Adipose tissue (tissue), 3 donors: ENCODE measurements at regions not wholly inside any gene's neighbourhood (a gene's known extent, or its start where the extent isn't known, plus 50 kb on each side); places are given as distances from the start of the nearest gene placed in this dataset.
A peak's percentile ranks its signal among the peaks of the same experiment; 100 is the strongest.

Source experiments
- H3K27ac ChIP-seq: one replicate; pipeline ENCODE4 v1.5.1; 2013; ENCODE audit warnings: low read depth, low read length
- WGBS, 3 donors: extraction: QIAGEN DNeasy Blood & Tissue Kit; methylation state at CpG; one replicate each; pipeline ENCODE4 v1.1.7; 2013; 5-methylcytosine and 5-hydroxymethylcytosine counted together
- donor health status: healthy with polysubstance abuse.
- donor health status: Bipolar disorder and iron deficiency.
- donor health status: healthy.

DNA sequence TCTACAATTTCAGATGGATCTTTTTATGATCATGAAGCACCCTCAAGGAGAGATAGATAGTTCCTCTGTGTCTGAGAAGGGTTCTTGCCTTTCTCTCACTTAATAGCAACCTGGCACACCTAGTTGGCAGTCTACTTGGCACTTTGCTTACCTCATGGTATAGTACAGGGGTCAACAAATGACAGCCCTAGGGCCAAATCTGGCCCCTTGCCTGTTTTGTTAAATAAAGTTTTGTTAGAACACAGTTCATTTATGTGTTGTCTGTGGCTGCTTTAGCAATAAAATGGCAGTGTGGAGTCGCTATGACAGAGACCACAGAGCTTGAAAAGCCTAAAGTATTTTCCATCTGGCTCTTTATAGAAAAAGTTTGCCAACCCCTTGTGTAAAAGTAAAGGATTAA lies 119.3 kb upstream of the CPEB4 start:
- 95 to 100% (median 98%) methylated on average over 1 of the region's 1 CpG for whole genome bisulfite sequencing, 3 donors
- no peak overlapping the region for H3K27ac ChIP-seq

DNA sequence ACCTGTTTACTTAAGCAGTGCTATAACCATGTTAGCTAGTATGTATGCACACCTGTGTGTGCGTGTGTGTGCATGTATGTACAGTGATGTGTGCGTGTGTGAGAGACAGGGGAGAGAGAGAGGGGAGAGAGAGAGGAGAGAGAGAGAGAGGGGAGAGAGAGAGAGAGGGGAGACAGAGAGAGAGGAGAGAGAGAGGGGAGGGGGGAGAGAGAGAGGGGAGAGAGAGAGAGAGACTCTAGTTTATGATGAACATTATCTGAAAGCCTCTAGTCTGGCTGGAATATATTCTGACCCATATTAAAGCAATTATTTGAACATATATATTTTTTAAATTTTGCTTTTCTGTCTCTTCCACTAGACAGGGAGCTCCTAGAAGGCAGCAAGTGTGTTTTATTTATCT lies 117.5 kb upstream of the CPEB4 start:
- H3K27ac ChIP-seq, result no peak overlapping the region
- 89 to 94% (median 93%) methylated on average over 2 of the region's 2 CpGs for WGBS, 3 donors

DNA sequence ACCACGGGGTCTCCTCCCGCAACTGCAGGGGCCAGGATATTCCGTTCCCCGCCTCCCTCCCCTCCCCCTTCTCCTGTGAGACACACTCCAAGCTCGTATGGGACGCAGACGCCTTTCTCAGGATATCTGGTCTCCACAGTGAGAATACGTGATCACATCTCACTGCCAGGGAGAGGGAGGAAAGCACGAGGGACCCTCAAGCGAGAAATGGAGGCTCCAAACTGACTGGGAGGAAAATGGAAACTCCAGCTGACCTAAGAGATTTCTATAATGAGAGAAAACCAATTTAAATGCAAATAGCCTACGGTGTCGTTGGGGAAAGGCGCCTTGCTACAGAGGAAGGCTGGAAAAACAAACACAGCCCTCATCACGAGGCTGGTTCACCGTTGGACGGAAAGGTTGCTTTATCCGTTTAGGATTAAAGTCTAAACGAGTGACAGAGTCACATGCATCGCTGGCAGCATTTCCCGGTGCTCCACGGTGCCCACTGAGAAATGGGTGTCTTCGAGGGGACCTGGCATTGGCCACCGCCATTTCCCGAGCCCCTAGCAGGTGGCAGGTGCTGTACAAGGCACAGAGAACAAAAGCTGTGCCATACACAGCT lies 116.9 kb upstream of the CPEB4 start:
- 43 to 62% (median 57%) methylated on average over 24 of the region's 24 CpGs for WGBS, 3 donors
- H3K27ac ChIP-seq, result no peak overlapping the region

DNA sequence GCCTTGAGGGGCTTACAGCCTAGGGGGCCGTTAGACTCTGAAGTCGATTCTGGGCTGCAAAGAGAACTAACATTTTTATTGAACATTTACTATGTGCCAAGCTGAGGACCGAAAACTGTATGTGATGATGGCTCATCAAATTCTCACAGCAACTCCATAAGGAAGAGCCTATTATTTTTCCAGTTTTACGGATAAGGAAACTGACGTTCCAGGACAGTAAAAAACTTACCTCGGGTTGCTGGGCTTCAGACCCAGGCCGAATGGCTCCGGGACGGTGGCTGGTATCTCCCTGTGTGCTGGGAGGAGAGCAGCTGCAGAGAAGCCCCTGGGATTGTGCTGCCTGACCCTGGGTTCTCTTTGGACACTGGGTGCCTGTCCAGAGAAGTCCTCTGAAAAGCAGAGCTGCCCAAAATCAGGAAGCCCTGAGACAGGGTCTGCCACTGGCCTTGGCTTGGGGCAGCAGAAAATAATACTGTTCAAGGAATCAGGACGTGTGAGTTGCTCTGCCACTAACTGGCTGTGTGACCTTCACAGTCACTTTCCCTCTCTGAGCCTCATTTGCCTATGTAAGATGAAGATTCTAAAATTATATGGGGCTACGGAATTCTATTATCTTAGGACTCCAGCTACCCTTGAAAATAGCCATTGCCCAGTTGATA lies 116.3 kb upstream of the CPEB4 start:
- no peak overlapping the region for H3K27ac ChIP-seq

DNA sequence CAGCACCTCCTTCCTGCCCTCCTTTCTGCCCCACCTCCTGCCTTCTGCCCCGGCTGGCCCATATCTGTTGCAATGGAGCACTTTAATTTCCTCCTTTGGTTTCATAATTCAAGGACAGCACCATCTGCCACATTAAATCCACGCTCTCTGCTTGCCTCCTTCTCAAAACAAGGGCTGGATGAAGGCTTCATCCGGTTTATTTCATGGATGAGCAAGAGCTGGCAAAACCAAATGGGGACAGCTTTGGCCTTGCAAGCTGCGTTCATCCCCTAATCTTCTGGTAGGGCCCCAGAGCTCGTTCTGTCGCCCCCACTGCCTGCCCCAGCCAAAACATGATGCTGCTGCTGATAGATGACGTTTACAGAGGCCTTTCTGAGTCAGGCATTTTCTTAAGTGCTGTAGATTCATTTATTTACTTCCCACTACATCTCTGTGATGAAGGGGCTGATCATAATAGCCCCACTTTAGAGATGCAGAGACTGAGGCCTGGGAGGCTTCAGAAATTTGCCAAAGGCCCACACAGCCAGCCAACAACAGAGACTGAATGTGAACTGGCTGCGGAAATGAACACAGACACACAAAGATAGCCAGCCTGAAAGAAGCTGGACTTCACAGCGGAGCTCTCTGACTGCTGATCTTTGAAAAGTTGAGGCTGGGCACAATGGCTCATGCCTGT lies 115.6 kb upstream of the CPEB4 start:
- 60 to 75% (median 60%) methylated on average over 9 of the region's 9 CpGs for WGBS, 3 donors
- H3K27ac ChIP-seq, result no peak overlapping the region

More for the DNA sequence above, 116.3 kb upstream of the CPEB4 start:
- 75 to 86% (median 80%) methylated on average over 11 of the region's 11 CpGs for WGBS, 3 donors

DNA sequence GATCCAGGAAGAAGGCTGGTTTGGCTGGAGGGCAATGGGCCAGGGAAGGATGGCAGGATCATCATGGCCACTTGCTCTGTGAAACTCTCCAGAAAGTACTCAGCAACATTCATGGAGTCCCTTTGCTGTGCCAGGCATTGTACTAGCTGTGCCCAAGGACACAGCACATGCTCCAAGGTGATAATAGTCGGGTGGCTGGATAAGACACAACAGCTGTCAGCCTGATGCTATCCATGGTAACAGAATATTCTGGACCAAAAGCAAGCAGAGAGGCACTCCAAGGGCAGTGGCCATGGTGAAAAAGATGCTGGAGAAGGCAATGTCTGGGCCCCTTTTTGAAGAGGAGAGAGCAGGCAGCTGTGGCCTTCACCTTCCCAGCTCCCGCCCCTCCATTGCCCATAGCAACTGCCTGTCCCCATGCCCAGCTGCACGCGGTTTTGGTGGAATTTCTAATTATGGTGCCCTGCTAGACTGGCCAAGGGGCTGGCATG lies 113.8 kb upstream of the CPEB4 start:
- no peak overlapping the region for H3K27ac ChIP-seq
- WGBS, 3 donors, result 66 to 92% (median 87%) methylated on average over 4 of the region's 4 CpGs

DNA sequence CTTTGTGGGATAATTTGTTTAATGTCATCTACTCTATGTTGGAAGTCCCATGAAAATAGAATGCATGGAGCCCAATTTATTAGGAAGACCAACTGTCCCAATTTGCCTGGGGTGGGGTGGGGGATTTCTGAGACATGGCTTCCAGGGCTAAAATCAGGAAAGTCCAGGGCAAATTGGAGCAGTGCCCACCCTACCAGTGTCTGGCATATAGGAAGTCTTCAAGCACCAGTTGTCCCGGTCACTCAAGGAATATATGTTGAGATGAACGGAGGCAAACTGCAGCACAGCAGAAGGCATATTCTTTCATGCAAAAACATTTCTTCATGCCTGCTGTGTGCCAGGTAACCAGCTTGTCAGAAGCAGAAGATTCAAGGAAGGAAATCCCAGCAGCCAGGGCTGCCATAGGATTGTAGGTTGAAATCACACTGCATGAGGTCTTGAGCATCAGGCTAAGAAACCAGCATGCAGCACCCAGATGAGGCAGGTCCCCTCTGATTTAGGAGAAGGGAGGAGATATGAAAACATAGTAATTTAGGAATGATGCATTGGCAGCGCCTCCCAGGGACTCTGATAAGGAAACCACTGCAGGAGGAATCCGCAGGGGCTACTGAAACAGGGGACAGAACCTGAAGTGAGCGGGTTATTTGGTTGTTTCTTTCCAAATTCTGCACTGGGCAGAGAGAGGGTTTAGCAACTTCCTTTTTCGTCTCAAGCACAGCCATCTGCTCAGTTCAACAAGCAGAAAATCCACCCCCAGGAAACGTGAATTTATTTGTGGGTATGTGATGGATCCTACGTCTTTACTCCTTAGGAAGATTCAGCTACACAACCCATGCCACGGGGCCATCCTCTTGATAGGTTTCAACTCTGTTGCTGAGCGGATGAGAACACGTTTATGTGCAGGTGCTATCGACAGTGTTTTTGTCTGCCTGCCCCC lies 112.6 kb upstream of the CPEB4 start:
- 63 to 82% (median 64%) methylated on average over 12 of the region's 12 CpGs for WGBS, 3 donors
- no peak overlapping the region for H3K27ac ChIP-seq

DNA sequence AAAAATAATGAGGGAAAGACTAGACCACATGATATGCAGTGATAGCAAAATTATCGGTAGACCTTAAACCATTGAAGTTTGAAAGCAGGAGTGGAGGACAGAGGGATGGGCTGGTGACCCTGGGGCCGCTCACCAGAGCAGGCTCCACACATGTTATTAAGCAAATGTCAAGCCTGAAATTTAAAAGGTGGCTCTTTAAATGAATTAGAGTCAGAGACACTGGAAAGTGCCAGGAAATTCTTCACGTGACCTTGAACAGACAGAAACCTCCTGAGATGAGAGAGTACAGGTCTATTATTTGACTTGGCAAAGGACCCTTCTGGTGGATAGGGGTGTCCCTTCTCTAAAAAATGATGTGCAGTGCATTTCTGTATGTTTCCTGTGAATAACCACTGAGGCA lies 111.0 kb upstream of the CPEB4 start:
- WGBS, 3 donors, result 73 to 75% (median 73%) methylated on average over 3 of the region's 3 CpGs
- no peak overlapping the region for H3K27ac ChIP-seq

DNA sequence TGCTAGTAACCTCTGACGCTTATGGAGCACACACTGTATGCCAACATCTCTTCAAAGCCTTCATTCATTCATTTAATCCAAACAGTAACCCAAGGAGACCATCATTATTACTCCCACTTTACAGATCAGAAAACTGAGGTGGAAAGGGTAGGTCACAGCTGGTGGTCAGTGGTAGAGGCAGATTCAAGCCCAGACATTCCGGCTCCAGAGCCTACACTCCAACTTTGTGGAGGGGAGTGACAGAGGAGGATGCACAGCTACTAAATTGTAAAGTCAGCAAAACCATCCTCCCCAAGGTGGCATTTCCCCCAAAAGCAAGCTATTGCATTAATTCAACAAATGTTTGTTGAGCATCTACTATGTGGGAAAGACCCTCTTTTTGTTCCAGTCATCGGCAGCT lies 110.5 kb upstream of the CPEB4 start:
- 78 to 94% (median 82%) methylated on average over 3 of the region's 3 CpGs for WGBS, 3 donors
- H3K27ac ChIP-seq, result no peak overlapping the region

DNA sequence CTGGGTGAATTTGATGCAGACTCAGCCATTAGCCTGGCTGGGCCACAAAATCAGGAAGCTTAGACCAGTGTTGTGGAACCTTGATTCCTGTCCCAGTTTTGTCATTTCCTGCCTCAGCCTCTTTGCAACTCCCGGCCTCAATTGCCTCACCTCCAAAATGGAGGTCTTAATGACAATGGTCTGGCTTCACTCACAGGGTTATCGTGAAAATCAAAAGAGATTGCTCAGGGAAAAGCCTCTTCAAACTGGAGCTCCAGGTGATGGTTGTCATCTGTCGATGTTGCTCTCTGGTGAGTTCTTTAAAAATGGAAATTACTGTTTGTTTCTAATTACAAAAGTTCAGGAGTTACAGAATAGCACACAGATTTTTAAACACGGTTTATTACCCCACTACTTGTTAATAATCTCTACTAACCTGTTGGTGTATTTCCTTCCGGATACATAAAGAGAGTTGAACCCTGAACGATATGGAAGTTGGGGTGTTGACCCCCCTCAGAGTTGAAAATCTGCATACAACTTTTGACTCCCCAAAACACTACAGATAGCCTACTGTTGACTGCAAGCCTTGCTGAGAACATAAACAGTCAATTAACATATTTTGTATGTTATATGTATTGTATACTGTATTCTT lies 109.9 kb upstream of the CPEB4 start:
- H3K27ac ChIP-seq, result no peak overlapping the region

DNA sequence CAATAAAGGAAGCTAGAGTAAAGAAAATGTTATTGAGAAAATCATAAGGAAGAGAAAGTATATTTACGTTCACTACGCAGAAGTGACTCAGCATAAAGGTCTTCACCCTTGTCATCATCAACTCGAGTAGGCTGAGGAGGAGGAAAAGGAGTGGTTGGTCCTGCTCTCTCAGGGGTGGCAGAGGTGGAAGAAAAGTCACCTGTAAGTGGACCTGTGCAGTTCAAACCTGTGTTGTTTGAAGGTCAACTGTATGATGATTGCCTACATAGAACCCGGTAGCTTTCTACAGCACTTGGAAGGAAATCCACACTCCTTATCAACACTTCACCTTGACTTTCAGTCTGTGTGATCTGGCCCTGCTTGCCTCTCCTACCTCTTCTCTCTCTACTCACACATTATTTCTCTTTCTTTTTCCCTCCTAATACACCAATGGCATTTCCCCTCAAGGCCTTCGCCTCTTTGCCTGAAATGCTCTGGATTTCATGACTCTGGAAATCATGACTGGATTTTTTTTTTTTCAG lies 109.3 kb upstream of the CPEB4 start:
- 51 to 67% (median 55%) methylated on average over 5 of the region's 5 CpGs for WGBS, 3 donors
- H3K27ac ChIP-seq, result peak overlapping the region; percentile 49

More for the DNA sequence above, 109.9 kb upstream of the CPEB4 start:
- WGBS, 3 donors, result 51 to 69% (median 51%) methylated on average over 6 of the region's 6 CpGs

DNA sequence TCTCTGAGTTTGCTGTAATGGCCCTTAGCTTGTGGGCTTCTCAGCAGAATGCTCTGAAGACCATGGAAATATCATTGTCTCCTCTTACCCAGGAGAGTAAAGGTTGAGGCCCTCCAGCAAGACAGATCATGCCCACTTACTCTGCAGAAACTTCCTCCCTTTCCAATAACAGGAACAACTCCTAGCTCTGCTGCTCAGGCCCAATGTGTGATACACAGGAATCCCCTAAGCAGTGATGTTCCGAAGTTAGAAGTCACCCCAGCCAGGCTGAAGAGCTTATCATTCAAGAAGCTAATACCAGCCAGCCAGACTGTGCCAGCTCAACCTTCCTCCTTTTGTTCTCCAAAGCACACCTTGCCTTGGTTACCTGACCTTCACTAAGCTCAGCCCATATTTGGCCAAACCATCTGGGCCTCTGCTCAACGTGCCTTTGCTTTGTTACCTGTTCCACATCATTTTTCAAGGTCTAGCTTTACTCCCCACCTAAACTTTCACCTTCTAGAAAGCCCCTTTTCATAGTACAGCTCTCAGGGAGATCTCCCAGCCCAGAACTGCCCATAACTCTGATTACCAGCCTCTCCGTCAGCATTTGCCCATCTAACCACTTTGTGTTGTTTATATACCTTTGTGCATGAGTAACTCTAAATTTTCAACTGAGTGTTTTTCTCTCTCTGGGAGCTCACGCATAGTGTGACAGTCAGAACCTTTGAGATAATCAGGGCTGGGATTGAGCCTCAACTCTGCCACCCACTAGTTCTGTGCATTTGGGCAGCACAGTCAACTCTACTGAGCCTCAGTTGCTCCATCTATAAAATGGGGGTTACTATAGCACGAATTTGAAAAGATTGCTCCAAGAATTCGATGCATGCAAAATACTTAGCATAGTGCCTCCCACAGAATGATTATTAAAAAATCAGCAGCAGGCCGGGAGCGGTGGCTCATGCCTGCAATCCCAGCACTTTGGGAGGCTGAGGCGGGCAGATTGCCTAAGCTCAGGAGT lies 107.6 kb upstream of the CPEB4 start:
- H3K27ac ChIP-seq, result no peak overlapping the region
- WGBS, 3 donors, result 88 to 92% (median 89%) methylated on average over 9 of the region's 9 CpGs

DNA sequence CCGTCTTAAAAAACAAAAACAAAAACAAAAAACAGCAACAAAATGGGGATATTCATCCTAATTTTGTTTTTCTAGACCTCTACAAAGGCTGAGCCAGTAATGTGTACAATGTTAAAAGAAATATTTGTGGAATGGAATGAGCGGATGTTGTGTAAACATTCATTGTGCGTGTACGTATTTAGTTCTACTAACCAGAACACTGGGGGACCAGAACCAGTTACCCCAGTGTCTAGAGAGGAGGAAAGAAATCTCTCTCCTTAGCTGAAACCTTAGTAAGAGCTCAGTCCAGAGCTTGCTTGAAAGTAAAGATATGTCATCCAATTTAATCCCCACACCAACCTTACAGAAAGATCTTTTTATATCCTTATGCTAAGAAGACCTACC lies 106.7 kb upstream of the CPEB4 start:
- WGBS, 3 donors, result 61 to 71% (median 64%) methylated on average over 4 of the region's 4 CpGs
- H3K27ac ChIP-seq, result no peak overlapping the region

DNA sequence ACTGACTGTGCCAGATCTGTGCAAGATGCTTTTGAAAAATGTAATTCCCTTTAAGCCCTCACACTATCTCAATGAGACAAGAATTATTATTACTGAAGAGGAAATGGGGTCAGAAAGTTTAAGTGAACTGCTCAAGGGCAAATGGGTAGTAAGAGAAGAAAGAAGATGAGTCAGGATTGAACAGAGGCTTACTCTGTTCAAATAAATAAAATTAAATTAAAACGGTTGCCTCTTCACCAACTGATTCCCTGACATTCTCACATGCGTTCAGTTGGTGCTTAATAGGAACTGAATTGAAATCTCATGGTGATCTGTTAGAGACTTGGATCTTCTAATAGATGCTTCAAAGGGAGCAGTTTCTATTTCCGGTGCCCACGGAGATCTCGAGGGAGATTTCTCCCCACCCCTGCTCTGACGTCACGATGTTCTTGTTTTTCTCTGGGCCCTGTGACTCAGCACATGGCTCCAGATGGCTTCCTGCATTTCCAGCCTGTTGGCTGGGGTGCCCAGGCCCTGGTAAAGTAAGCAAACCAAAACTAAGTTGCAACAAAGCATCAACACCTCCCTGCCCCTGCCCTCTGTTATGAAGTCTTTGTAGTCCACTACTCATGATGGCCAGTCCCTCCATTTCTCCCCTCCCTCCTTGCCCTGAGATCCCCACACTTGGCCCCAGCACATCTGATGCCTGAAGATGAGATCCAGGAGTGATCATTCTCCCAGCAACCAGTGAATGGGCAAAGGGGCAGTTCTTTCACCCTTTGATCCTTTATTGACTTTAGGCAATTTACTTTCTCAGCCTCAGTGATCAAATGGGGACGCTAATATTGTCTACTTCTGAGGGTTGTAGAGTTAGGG lies 106.1 kb upstream of the CPEB4 start:
- no peak overlapping the region for H3K27ac ChIP-seq
- 21 to 59% (median 26%) methylated on average over 8 of the region's 8 CpGs for WGBS, 3 donors

DNA sequence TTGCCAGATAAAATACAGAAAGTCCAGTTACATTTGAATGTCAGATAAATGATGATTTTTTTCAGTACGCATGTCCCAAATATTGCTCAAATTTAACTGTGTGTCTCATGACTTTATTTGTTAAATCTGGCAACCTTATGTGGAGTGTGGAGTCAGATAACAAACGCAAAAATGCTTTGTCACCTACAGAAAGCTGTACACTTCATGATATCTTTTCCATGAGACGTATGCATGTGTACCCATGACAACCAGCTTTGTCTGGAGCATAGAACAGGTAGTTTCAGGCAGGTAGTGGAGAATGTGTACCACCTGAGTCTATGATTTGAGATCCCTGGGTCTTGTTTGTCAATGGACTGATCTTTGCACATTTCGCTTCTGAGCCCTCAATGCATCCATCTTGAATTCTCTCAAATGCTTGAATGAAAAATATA lies 105.5 kb upstream of the CPEB4 start:
- 79 to 85% (median 82%) methylated on average over 4 of the region's 4 CpGs for WGBS, 3 donors

DNA sequence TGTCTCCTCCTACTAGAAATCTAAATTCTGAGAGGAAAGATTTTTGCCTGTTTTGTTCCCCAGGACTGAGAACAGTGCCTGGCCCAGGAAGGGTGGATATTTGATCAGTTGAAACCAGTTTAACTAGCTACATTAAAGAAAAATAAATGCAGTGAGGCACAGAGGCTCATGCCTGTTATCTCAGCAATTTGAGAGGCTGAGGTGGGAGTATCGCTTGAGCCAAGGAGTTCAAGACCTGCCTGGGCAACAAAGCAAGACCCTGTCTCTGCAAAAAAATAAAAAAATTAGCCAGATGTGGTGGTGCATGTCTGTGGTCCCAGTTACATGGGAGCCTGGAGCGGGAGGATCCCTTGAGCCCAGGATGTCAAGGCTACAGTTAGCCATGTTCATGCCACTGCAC lies 104.8 kb upstream of the CPEB4 start:
- H3K27ac ChIP-seq, result no peak overlapping the region
- WGBS, 3 donors, result 86 to 94% (median 93%) methylated on average over 2 of the region's 2 CpGs

More for the DNA sequence above, 105.5 kb upstream of the CPEB4 start:
- H3K27ac ChIP-seq, result no peak overlapping the region
